Lower leg skin (tissue), 4 donors: ENCODE measurements at regions not wholly inside any gene's neighbourhood (a gene's known extent, or its start where the extent isn't known, plus 50 kb on each side); places are given as distances from the start of the nearest gene placed in this dataset.

Experiments used
- DNase-seq, 2 donors: peaks; one replicate each; pipeline ENCODE4 v3.0.0-alpha.2; 2019; ENCODE audit warnings: low spot score in 2 of 2
- H3K4me3 ChIP-seq: fragments of 200-600 bp; sonication (generic); 2 replicates; pipeline ENCODE4 v1.5.1; 2017; ENCODE audit warnings: mild to moderate bottlenecking, low read depth; ENCODE audit not compliant: poor library complexity, severe bottlenecking
- CTCF ChIP-seq, 3 donors: fragments of 450-650 bp; IDR thresholded peaks; one replicate each; pipeline ENCODE4 v1.5.1; 2016; ENCODE audit warnings: antibody characterized with exemption in 3 of 3, mild to moderate bottlenecking in 3 of 3, moderate library complexity in 2 of 3
- POLR2A ChIP-seq, 2 donors: fragments of 450-650 bp; IDR thresholded peaks; one replicate each; pipeline ENCODE4 v1.6.1; 2016 to 2017; ENCODE audit warnings: antibody characterized with exemption in 2 of 2, mild to moderate bottlenecking in 1 of 2, moderate library complexity in 1 of 2
- WGBS, 2 donors: methylation state at CpG; one replicate each; pipeline ENCODE4 v1.1.5; 2018; 5-methylcytosine and 5-hydroxymethylcytosine counted together
- intact Hi-C: fragments of 100-400 bp; cut with DNase I; formaldehyde crosslinking; loops from one replicate; pipeline ENCODE4 v1.15.0; 2023; ENCODE audit warnings: low total_unique reads

- no peak overlapping the region for H3K4me3 ChIP-seq
- TF ChIP-seq CTCF (IDR thresholded peaks at IDR 0.05) = no peak
- no peak for TF ChIP-seq POLR2A (IDR thresholded peaks at IDR 0.05)
- DNase-seq = no peak
- intact Hi-C loops = no loop called here
- WGBS, 2 donors = 54 to 55% methylated on average over 7 of the region's 7 CpGs
These were observed 243.7 kb upstream of the BMPER start for GRCh38 chr7:33661430-33662160.

- DNase-seq = no peak
- no peak overlapping the region for H3K4me3 ChIP-seq
- intact Hi-C loops = no loop called here
- TF ChIP-seq CTCF (IDR thresholded peaks at IDR 0.05) (no peak), POLR2A (IDR thresholded peaks at IDR 0.05) (no peak)
These were observed 238.8 kb upstream of the BMPER start for GRCh38 chr7:33666531-33666930.

GRCh38 chr7:33667196-33667595 lies 238.1 kb upstream of the BMPER start:
- no peak for DNase-seq
- no peak for TF ChIP-seq POLR2A (IDR thresholded peaks at IDR 0.05)
- TF ChIP-seq CTCF (IDR thresholded peaks at IDR 0.05) = no peak

GRCh38 chr7:33669251-33669670 lies 236.1 kb upstream of the BMPER start:
- intact Hi-C loops = no loop called here
- DNase-seq = no peak
- H3K4me3 ChIP-seq = no peak overlapping the region
- TF ChIP-seq POLR2A (IDR thresholded peaks at IDR 0.05) (no peak), CTCF (IDR thresholded peaks at IDR 0.05) (no peak)
- 72 to 75% methylated on average over 5 of the region's 5 CpGs for WGBS, 2 donors

More at GRCh38 chr7:33667196-33667595, 238.1 kb upstream of the BMPER start:
- intact Hi-C loops = no loop called here
- H3K4me3 ChIP-seq = no peak overlapping the region

GRCh38 chr7:33671531-33672262 lies 233.6 kb upstream of the BMPER start:
- H3K4me3 ChIP-seq = no peak overlapping the region
- no peak for DNase-seq
- TF ChIP-seq POLR2A (IDR thresholded peaks at IDR 0.05) = no peak
- no peak for TF ChIP-seq CTCF (IDR thresholded peaks at IDR 0.05)
- intact Hi-C loops = no loop called here
- 43 to 51% methylated on average over 3 of the region's 3 CpGs for WGBS, 2 donors
